Superior temporal gyrus (tissue), 1 donor: ENCODE measurements at regions not wholly inside any gene's neighbourhood (a gene's known extent, or its start where the extent isn't known, plus 50 kb on each side); places are given as distances from the start of the nearest gene placed in this dataset.

Experiments used
- DNase-seq: peaks from one replicate; pipeline ENCODE4 v3.0.0-alpha.2; 2016; ENCODE audit errors: extremely low spot score

DNA sequence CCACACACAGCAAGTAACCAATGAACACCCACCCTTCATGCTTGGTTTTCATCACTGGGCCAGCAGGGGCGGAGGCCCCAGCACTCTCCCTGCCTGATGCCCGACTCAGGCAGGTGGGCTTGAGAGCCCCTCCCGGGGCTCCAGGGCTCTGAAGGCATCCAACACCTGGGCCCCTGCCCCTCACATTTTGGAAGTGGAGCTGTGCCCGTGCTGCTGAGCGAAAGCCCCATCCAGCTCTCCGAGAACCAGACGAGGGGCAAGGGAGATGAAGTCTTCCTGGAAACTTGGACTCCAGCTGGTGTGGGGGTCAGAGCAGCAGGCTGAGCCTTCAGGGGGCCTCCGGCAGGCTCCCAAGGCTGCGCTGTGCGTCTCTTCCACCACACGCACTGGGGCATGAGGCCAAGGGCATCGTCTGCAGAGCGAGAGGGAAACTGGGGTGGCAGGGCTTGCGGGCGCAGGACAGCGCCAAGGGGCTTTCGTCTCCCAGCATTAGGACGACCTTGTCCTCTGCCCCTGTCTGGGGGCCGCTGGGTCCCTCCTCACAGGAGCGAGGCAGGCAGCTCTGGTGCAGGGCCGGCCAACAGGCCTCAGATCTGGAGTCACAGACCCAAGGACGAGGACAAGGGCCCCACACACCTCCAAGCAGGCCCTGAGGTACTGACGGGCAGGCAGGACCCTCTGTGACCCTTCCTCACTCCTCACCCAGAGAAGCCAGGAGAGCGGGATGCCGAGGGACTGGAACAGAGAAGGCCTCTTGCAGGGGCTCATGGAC is 108.3 kb upstream of the FAM20C start:
- no peak for DNase-seq

DNA sequence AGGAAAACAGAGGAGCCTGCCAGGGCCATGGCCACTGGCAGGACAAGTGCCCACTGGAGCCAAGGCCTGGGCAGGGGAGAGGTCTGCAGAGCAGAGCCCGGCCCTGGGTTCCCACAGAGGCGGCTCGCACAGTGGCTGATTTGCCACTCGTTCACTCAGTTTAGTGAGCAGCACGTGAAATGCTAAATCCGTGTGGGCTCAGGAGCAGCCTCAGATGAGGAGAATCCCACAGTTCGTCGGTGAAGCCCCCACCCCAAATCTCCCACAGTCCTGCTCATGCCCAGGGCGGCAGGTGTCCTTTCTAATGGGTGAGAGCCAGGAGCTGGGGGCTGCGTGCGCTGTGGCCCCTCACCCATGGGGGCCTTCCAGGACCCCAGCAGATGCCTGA is 107.7 kb upstream of the FAM20C start:
- no peak for DNase-seq

DNA sequence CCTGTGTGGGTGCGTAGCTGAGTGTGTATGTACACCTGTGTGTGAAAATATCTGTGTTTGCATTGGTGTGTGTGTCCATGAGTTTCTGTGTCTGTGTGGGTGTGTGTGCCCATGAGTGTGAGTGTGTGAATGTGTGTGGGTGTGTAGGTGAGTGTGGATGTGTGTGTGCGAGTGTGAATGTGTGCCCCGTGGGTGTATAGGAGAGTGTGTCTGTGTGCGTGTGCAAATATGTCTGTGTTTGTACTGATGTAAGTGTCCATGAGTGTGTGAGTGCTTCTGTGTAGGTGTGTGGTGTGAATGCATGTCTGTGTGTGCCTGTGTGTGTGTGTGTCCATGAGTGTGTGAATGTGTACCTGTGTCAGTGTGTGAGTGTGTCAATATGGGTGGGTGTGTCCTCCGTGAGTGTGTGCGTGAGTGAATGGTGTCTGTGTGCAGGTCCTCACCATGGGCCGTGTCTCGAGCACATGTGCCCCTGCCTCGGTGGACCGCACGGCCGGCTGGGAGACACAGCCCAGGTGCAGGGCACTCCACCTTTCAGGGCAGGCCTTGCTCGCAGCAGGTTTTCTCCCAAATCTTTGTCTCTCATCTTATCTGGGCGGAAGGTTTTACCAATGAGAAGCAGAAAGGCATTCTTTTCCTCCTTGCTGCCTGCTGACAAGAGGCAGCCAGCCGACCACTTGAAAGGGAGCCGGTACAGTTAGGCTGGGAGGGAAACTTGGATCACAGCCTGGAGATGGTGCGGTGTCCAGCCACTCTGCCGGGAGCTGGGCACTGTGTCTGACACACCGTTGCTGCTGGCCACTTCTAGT is 107.1 kb upstream of the FAM20C start:
- DNase-seq = no peak

DNA sequence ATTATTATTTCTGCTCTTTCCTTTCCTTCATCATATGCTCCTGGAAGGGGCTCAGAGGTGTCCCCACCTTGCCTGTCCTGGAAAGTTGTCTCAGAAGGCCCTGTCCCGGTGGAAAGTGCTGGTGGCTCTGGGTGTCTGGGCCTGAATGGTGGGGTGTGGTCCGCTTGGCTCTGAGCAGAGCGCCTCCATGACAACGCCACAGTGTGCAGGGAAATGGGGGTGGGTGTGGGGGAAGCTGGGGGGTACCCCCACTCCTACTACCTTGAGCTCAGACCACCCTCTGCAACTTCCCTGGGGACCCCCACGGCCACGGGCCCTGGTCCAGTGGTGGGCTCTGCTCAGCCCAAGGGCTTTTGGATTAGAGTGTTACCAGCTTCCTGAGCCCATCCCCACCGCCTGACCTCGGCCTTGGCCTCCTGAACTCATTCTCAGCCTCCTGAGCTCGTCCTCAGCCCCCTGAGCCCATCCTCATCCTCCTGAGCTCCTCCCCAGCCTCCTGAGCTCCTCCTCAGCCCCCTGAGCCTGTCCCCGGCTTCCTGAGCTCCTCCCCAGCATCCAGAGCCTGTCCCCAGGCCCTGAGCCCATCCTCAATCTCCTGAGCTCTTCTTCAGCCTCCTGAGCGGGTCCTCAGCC is 106.4 kb upstream of the FAM20C start:
- no peak for DNase-seq

DNA sequence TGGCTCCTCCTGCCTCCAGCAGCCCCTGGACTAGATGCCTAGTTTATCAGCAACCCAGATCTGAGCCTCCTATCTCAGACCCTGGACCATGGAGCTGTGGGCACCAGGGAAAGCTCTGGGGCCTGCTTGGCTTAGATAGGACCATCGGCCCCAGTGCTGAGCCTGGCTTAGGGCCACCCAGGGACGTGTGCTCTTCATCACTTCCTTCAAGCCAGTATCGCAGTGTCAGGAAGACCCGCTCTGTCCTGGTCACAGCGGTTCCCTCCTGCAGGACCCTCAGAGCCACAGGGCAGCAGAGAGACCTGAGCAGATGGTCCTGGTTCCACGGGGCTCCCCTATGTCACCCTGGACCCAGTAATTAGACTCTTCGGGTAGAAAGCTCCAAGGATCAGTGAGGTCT is 105.7 kb upstream of the FAM20C start:
- no peak for DNase-seq

DNA sequence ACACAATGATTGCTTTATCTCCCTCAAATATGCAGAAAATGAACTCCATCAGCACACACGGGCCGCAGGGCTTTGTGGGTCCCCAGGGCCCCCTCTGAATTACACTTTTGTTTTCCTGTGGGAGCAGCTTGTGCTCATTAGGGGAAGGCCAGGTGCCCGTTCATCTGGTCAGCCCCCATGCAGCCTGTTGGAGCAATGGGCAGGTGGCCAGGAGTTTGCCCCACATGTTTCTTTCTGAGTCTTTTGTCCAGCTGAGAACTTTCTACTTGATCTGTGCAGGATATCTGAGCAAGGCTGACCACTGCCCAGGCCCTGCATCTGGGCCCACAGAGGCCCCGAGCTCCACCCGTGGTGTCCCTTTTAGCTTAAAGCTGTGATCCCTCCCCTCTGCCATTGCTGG is 105.3 kb upstream of the FAM20C start:
- DNase-seq = no peak

DNA sequence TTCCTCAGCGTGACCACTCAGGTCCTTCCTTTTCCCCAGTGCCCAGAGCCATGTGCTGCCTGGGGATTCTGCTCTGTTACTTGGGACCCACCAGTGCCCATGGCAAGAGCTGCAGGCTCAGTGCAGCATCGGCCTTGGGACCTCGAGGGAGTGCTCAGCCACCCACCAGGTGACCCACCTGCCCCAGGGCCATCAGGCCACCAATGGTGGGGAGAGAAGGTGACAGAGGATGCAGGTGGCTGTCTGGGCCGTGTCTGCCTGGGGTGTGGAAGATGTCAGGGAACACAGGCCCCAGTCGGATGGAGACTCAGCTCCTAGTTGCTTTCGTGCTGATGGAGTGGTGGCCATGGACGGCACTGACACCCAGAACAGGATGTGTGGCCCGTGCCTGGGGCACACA is 104.7 kb upstream of the FAM20C start:
- no peak for DNase-seq

DNA sequence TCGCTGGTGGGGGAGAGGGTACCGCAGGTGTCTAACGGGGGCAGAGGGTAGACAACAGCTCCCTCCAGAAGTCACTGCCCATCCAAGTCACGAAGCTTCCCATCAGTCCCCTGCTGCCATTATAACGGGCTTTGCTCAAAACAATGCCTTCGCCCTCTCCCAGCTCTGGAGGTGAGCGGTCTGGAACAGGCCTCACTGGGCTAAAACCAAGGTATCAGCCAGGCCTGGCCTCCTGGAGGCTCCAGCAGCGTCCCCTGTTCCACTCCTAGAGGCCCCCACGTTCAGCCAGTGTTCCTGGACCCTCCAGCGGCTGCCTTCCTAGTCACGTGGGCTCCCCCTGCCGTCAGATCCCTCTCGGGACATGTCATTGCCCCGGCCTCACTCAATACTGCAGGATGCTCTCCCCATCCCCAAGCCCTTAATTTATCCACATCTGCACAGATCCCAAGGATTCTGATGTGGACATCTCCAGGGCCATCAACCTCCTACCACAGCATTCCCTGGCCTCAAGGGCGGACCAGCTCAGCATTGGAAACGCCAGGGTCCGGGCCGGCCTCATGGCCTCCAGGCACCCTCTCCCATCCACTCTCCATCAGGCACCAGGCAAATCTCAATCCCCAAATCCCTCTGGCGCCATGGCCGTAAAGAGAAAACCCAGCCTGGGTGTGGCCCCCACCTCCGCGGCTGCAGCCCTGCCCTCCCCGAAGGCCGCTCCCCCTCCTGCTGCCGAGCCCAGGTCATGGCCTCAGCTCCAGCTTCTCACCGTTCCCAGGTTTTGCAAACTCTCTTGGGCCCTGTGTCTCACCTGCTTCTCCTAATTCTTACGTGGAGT is 104.1 kb upstream of the FAM20C start:
- no peak for DNase-seq

DNA sequence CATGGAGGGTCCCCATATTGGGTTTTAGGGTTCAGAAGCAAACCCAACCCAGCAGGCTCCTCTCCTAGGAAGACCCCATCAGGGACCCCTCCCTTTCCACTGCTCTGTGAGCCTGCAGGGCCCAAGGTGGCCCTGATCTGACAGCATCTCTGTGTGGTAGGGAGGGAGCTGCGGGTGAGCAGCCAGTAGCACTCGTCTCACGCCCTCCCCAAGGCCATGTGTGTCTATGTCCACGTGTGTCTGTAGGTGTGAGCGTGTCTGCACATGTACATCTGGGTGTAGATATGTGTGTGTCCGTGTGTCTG is 103.5 kb upstream of the FAM20C start:
- no peak for DNase-seq

DNA sequence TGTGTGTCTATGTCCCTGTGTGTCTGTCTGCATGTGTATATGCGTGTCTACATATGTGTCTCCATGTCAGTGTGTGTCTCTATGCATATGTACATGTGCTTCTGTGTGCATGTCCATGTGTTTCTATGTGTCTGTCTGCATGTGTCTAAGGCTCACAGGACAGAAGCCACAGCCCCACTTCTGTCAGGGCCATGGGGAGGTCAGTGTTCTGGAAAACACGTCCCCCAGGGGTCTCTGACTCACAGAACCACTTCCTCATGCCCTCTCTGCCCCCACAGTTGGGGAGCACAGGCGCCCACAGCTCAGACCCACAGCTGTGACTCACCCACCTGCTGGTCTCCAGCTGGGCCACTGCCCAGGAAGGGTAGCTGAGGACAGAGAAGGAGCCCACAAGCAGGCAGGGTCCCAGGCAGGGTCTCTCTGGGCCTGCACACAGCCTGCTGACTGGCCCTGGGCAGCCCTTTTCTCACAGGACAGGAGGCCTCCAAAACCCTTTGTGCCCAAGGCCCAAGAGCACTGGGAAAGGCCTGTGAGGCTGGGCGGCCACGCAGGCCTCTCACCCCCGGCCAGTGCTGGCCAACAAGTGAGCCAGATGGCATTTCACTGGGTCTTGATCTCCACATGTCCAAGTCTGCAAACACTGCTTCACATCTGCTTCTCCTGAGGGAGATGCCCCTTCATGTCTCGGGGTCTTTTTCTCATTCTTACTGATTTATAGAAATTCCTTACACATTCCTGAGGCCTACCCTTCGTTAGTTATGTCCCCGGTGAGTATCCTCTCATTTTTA is 102.9 kb upstream of the FAM20C start:
- DNase-seq = no peak

DNA sequence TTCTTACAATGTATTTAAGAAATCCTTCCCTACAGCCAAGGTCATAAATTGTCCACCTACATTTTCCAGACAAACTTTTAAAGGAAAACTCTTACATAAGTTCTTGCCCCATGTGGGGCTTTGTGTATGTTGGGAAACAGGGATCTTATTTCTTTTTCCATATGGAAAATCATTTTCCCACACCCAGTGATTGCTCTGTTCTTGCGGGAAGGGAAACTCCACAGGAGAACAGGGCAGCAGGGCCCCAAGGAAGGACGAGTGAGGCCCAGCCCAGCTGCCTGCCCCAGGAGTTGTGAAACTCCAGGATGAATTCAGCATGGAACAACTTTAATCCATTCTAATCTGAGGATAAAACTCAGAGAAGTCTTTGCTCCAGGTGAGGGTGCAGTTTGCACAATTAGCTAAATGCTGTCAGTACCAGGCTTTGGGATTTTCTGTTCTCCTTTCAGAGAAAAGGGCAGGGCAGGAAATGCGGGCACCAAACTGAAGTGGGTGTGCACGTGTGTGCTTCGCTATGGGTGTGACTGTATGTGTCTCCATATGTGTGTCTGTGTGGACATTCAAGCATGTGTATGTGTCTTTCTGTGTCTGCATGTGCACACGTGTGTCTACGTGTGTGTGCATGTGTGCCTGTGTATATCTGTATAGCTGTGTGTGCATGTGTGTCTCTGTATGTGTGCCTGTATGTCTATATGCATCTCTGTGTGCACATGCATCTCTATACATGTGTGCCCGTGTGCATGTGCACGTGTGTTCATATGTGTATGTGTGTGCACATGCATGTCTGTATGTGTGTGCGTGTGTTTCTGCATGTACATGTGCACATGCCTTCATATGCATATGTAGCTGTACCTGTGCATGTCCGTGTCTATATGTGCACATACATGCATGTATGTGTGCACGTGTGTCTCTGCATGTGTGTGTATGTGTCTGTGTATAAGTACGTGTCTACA is 102.0 kb upstream of the FAM20C start:
- no peak for DNase-seq

DNA sequence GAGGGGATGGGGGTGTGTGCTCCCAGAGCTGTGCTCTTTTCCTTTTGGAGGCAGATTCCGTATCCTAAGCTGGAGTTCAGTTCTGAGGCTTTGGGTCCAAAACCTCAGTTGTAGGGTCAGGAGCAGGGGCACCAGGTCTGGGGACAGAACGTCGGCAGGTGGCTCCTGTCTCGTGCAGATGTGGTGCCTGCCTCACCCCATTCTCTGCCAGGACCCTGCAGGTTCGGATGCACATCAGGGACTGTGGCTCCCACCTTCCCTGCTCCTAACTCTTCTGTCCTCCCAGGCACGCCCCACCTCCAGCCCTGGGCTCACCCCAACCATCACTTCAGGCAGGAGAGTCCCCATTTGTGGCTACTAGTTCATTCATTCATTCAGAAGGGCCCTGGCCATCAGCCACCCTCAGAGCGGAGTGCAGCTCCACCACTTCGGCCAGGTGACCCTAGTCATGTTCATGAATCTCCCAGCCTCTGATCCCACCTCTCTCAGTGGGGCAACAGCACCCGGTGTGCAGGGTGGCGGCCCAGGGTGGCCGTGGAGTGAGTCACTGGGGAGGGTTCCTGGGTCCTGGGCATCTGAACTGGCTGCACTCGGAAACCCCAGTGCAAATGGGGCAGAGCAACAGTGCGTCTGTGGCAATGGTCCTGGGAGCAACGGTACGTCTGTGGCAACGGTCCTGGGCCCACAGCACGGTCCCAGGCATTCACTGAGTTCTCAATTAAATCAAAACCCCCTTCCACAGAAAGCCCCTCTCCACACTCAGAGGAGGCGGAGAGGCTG is 100.8 kb upstream of the FAM20C start:
- no peak for DNase-seq

DNA sequence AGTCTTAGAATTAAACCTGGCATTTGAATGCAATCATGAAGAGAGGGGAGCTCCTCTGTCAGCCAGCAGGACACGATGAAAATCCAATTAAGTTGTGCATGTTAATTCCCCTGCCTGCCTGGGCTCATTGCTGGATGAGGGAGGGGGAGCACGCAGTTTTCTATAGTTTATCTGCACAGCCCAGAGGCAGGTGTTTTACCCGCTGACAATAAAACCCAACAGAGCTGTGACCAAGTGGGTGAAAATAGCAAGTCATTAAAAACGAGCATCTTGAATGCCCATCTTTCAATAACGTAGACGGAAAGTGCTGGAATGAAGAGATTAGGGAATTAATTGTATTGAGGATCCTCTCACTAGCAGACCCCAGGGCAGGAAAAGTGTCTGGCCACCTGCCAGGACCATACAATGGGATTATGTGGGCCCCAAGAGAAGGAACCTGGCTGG is 100.1 kb upstream of the FAM20C start:
- DNase-seq = no peak

DNA sequence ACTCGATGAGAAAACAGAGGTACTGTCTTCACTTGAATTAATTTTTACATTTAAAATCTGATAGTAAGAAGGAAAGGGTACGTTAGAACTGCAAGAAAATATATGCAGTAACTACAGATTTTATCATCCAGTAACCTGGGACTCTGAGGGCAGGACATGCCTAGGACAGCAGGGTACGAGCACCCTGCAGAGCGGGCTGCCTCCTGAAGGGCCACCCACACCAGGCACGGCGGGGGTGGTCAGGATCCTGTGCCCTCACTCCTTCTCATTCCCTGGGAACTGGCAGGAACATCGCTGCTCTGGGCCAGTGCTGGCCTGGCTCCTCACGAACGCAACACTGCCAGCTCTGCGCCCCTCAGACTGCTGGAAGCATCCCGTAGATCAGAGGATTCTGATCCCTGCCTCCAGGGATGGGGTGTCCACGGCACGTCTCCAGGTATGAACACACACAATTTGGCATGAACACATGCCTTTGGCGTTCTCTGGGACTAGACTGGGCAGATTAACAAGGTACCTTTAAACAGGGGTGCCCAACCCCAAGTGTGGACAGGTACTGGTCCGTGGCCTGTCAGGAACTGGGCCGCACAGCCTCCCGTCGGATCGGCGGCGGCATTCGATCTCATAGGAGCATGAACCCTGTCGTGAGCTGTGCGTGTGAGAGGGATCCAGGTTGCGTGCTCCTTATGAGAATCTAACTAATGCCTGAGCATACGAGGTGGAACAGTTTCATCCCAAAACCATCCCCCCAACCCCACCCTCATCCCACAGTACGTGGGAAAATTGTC is 99.3 kb upstream of the FAM20C start:
- no peak for DNase-seq

DNA sequence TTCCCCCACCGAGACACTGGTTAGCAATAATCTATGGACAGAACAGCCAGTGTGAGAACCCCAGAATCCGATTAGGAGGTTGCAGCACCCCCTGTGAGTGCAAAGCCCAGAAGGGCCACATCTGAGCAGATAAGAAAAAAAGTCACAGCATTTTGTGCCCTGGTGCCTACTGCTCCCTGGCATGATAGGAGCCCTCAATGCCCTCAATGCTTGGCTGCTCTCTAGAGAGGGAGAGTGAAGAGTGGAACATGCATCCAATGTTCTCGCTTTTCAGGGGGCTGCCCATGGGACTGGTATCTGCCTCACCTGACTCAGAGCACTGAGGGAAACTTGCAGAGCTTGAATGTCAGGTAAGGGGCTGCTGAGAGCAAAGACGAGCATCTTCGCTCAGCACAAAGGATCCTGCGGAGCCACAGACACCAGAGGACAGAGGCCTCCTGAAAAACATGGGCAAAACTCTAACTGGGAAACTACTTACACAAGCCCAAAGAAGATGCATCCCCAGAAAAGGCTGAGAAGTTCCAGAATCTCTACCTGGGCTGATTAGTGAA is 98.0 kb upstream of the FAM20C start:
- no peak for DNase-seq

DNA sequence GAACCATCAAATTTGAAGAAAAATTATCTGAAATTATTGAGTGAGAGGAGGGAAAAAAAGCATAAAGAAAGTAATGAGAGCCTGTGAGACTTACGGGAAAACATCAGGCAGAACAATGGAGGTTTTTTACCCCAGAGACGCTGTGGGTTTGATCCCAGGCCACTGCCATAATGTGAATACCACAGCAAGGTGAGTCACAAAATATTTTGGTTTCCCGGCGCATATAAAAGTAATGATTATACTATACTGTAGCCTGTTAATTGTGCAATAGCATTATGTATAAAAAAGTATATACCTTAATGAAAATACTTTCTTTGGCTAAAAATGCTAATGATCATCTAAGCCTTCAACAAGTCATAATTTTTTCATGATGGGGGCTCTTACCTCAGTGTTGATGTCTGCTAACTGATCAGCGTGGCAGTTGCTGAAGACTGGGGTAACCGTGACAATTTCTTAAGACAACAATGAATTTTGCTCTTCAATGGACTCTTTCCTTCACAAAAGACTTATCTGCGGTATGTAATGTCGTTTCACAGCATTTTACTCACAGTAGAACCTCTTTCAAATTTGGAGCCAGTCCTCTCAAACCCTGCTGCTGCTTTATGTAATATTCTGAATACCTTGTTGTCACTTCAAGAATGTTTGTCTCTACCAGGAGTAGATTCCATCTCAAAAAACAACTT is 97.0 kb upstream of the FAM20C start:
- no peak for DNase-seq

DNA sequence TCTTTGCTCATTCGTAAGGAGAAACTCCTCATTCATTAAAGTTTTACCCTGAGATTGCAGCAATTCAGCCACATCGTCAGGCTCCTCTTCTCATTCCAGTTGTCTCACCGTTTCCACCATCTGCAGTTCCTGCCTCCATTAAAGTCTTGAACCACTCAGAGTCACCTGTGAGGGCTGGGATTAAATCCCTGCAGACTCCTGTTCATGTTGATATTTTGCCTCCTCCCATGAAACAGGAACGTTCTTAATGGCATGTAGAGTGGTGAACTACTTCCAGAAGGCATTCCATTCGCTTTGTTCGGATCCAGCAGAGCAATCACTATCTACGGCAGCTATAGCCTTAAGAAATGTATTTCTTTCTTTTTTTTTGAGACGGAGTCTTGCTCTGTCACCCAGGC is 96.5 kb upstream of the FAM20C start:
- no peak for DNase-seq

DNA sequence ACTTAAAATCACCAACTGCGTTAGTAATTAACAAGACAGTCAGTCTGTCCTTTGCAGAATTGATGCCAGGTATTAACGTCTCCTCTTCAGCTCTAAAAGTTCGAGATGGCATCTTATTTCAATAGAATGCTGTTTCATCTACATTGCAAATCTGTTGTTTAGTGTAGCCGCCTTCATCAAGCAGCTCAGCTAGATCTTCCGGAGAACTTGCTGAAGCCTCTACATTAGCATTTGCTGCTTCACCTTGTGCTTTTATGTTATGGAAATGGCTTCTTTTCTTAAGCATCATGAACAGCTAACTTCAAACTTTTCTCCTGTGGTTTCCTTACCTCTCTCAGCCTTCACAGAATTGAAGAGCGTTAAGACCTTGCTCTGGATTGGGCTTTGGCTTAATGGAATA is 95.5 kb upstream of the FAM20C start:
- DNase-seq = no peak
